ENCODE measurements at regions not wholly inside any gene's neighbourhood (a gene's known extent, or its start where the extent isn't known, plus 50 kb on each side); places are given as distances from the start of the nearest gene placed in this dataset.

GRCh38 chr18:49694402-49694801 lies 118.9 kb downstream of the ACAA2 start:
- no peak for TF ChIP-seq POLR2A (IDR thresholded peaks at IDR 0.05)
- TF ChIP-seq CTCF (IDR thresholded peaks at IDR 0.05): no peak
